B cell (primary cell): ENCODE measurements at regions not wholly inside any gene's neighbourhood (a gene's known extent, or its start where the extent isn't known, plus 50 kb on each side); places are given as distances from the start of the nearest gene placed in this dataset.

Experiments
- ATAC-seq: fragments of 200-7000 bp; cut with Tn5 transposase; one replicate; pipeline ENCODE4 v1.10.0; 2021; ENCODE audit warnings: low read depth, mild to moderate bottlenecking, moderate number of reproducible peaks, moderate library complexity
- CTCF ChIA-PET: fragments of 350-600 bp; sonication (Branson Sonifier 250); formaldehyde crosslinking; loops from one replicate; lab custom pipeline; 2021; ENCODE audit warnings: antibody characterized with exemption, inconsistent platforms; lab: Charles Lee
- POLR2A ChIA-PET: fragments of 350-600 bp; sonication (Branson Sonifier 250); formaldehyde crosslinking; loops from one replicate; lab custom pipeline; 2021; ENCODE audit warnings: antibody characterized with exemption; lab: Charles Lee
- DNase-seq: peaks from one replicate; pipeline ENCODE4 v3.0.0; 2013
- H2AFZ ChIP-seq: 2 replicates; pipeline ENCODE4 v1.6.1; 2012; ENCODE audit warnings: mild to moderate bottlenecking, low read depth, low read length; ENCODE audit not compliant: insufficient read depth, poor library complexity, severe bottlenecking
- H3K27ac ChIP-seq, 2 donors: 1 replicate in 1 of 2; 2 replicates in 1 of 2; pipeline ENCODE4 v1.5.1; 2012 to 2013; ENCODE audit warnings: low read length in 2 of 2, mild to moderate bottlenecking in 2 of 2, moderate library complexity in 1 of 2
- H3K27me3 ChIP-seq, 4 experiments: fragments of 200-600 bp in 1 of 4; sonication (generic) in 1 of 4; replicated peaks in 1 of 4; 1 replicate in 2 of 4; 2 replicates in 2 of 4; pipeline versions ENCODE4 v1.6.1 to v1.7.0; 2013 to 2016; ENCODE audit warnings: low read length in 3 of 4, mild to moderate bottlenecking in 2 of 4, mixed read lengths in 1 of 4, moderate library complexity in 1 of 4; ENCODE audit not compliant: insufficient read depth in 4 of 4, control insufficient read depth in 3 of 4; ENCODE audit errors: control extremely low read depth in 1 of 4
- H3K36me3 ChIP-seq, 2 experiments: replicated peaks in 1 of 2; 1 replicate in 1 of 2; 2 replicates in 1 of 2; pipeline versions ENCODE4 v1.6.1 to v1.7.1; 2013; ENCODE audit warnings: low read length in 1 of 2; ENCODE audit not compliant: insufficient read depth in 2 of 2, control insufficient read depth in 1 of 2; ENCODE audit errors: control extremely low read depth in 1 of 2, extremely low read depth in 1 of 2
- H3K4me1 ChIP-seq, 2 donors: fragments of 200-600 bp in 1 of 2; sonication (generic) in 1 of 2; 1 replicate in 1 of 2; 2 replicates in 1 of 2; pipeline versions ENCODE4 v1.5.1 to v1.6.1; 2013 to 2017; ENCODE audit warnings: low read length in 2 of 2; ENCODE audit not compliant: control insufficient read depth in 2 of 2, insufficient read depth in 2 of 2
- H3K4me2 ChIP-seq: replicated peaks from 2 replicates; pipeline ENCODE3; 2012; ENCODE audit warnings: mild to moderate bottlenecking, low read depth, low read length; ENCODE audit not compliant: poor library complexity, severe bottlenecking
- H3K4me3 ChIP-seq, 5 experiments: fragments of 200-600 bp in 1 of 5; sonication (generic) in 1 of 5; 1 replicate in 3 of 5; 2 replicates in 2 of 5; pipeline versions ENCODE4 v1.5.1 to v1.7.0; 2011 to 2016; ENCODE audit warnings: low read length in 4 of 5, mild to moderate bottlenecking in 4 of 5, low read depth in 2 of 5, control low read depth in 1 of 5, moderate library complexity in 1 of 5; ENCODE audit not compliant: insufficient read depth in 1 of 5; ENCODE audit errors: control extremely low read depth in 1 of 5, extremely low read depth in 1 of 5
- H3K79me2 ChIP-seq: fragments of 200-600 bp; sonication (generic); one replicate; pipeline ENCODE4 v1.6.0; 2016; ENCODE audit warnings: low read length; ENCODE audit not compliant: control insufficient read depth, insufficient read depth
- H3K9ac ChIP-seq: fragments of 200-600 bp; sonication (generic); 2 replicates; pipeline ENCODE4 v1.6.1; 2017; ENCODE audit warnings: mild to moderate bottlenecking, low read length, moderate library complexity
- H3K9me3 ChIP-seq, 3 donors: one replicate each; pipeline versions ENCODE4 v1.6.1 to v1.7.1; 2013; ENCODE audit warnings: low read length in 2 of 3; ENCODE audit not compliant: control insufficient read depth in 2 of 3, insufficient read depth in 1 of 3; ENCODE audit errors: control extremely low read depth in 1 of 3
- H4K20me1 ChIP-seq: 2 replicates; pipeline ENCODE4 v1.6.0; 2012; ENCODE audit warnings: mild to moderate bottlenecking, low read length; ENCODE audit not compliant: insufficient read depth, control insufficient read depth, poor library complexity, severe bottlenecking
- H3K27ac Mint-ChIP-seq: one replicate; pipeline ENCODE4 v1.8.0; 2021; ENCODE audit warnings: mixed read lengths
- H3K27me3 Mint-ChIP-seq: one replicate; pipeline ENCODE4 v1.8.0; 2021; ENCODE audit warnings: mixed read lengths
- H3K4me1 Mint-ChIP-seq: one replicate; pipeline ENCODE4 v1.8.0; 2021; ENCODE audit warnings: mixed read lengths
- H3K4me3 Mint-ChIP-seq: one replicate; pipeline ENCODE4 v1.8.0; 2021; ENCODE audit warnings: mixed read lengths
- H3K9me3 Mint-ChIP-seq: one replicate; pipeline ENCODE4 v1.8.0; 2022; ENCODE audit warnings: mixed read lengths; ENCODE audit not compliant: insufficient read depth
- EZH2 ChIP-seq: IDR thresholded peaks from 2 replicates; pipeline ENCODE4 v1.6.1; 2012; ENCODE audit warnings: borderline replicate concordance, low read depth, mild to moderate bottlenecking, moderate library complexity, low read length; ENCODE audit not compliant: insufficient read depth, poor library complexity, severe bottlenecking
- WGBS: methylation state at CpG from one replicate; pipeline ENCODE4 v1.1.5; 2013; ENCODE audit warnings: missing lambda C conversion rate; ENCODE audit not compliant: insufficient coverage; 5-methylcytosine and 5-hydroxymethylcytosine counted together
- intact Hi-C: fragments of 100-400 bp; cut with micrococcal nuclease; formaldehyde crosslinking; loops from one replicate; pipeline ENCODE4 v1.10.0; 2022
- TF ChIP-seq, protein P1 (sequence below): fragments of 200-600 bp; IDR thresholded peaks from one replicate; pipeline ENCODE4 v1.8.0; 2022; ENCODE audit warnings: antibody characterized with exemption, mild to moderate bottlenecking

GRCh38 chr2:44060990-44061389, 65.2 kb upstream of the LRPPRC start:
- no peak overlapping the region for H3K4me3 ChIP-seq
- H3K79me2 ChIP-seq, result no peaks in the 10 kb centered on the region
- no peaks in the 10 kb centered on the region for H3K4me1 ChIP-seq
- no peak overlapping the region for H3K9ac ChIP-seq
- intact Hi-C loops, result no loop called here
- ATAC-seq, result no peak
- no peaks in the 10 kb centered on the region for H4K20me1 ChIP-seq
- Mint-ChIP-seq H3K4me3 (no peak overlapping the region), H3K4me1 (no peaks in the 10 kb centered on the region), H3K27me3 (peaks cover 9% of the 10 kb centered on the region), H3K27ac (no peak overlapping the region), H3K9me3 (no peaks in the 10 kb centered on the region)
- H2AFZ ChIP-seq, result no peak overlapping the region
- CTCF ChIA-PET, result no interaction called here
- no peaks in the 10 kb centered on the region for H3K9me3 ChIP-seq
- H3K36me3 ChIP-seq, result no peaks in the 10 kb centered on the region
- POLR2A ChIA-PET, result no interaction called here
- no peak overlapping the region for H3K27ac ChIP-seq
- WGBS, result no CpG with 5 or more reads among the region's 1 CpG
- no peak for DNase-seq
- peaks cover 0 to 3% (median 0%) of the 10 kb centered on the region in 4 experiments for H3K27me3 ChIP-seq
- TF ChIP-seq, protein P1, sequence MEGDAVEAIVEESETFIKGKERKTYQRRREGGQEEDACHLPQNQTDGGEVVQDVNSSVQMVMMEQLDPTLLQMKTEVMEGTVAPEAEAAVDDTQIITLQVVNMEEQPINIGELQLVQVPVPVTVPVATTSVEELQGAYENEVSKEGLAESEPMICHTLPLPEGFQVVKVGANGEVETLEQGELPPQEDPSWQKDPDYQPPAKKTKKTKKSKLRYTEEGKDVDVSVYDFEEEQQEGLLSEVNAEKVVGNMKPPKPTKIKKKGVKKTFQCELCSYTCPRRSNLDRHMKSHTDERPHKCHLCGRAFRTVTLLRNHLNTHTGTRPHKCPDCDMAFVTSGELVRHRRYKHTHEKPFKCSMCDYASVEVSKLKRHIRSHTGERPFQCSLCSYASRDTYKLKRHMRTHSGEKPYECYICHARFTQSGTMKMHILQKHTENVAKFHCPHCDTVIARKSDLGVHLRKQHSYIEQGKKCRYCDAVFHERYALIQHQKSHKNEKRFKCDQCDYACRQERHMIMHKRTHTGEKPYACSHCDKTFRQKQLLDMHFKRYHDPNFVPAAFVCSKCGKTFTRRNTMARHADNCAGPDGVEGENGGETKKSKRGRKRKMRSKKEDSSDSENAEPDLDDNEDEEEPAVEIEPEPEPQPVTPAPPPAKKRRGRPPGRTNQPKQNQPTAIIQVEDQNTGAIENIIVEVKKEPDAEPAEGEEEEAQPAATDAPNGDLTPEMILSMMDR, result no peak
- no peak for TF ChIP-seq EZH2
- H3K4me2 ChIP-seq, result no peak overlapping the region

DNA sequence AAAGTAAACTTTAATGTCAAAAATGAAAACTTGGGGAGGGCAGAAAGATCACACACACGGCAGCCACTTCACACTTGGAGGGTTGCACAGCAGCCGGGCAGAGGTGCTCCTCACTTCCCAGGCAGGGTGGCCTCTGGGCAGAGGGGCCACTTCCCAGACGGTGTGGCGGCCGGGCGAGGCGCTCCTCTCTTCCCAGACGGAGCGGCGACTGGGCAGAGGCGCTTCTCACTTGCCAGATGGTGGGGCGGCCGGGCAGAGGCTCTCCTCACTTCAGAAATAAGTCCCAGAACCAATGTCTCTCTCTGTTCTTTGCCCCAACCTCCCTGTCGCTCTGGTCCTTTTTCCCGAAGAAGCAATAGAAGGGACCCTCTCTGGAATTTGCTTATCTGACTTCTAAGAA, 65.7 kb upstream of the LRPPRC start:
- no peaks in the 10 kb centered on the region for H3K36me3 ChIP-seq
- no peaks in the 10 kb centered on the region for H3K9me3 ChIP-seq
- no peak overlapping the region for H3K4me2 ChIP-seq
- ChIA-PET POLR2A (no interaction called here), CTCF (no interaction called here)
- no peak overlapping the region for H3K4me3 Mint-ChIP-seq
- intact Hi-C loops, result no loop called here
- H3K79me2 ChIP-seq, result no peaks in the 10 kb centered on the region
- no peak overlapping the region for H3K4me3 ChIP-seq
- 96% methylated on average over 15 of the region's 15 CpGs for WGBS
- H3K27ac Mint-ChIP-seq, result no peak overlapping the region
- H3K9ac ChIP-seq, result no peak overlapping the region
- DNase-seq, result no peak
- H3K4me1 ChIP-seq, result no peaks in the 10 kb centered on the region
- ATAC-seq, result no peak
- H3K27me3 ChIP-seq, result peaks cover 0 to 3% (median 0%) of the 10 kb centered on the region in 4 experiments
- no peaks in the 10 kb centered on the region for H4K20me1 ChIP-seq
- peaks cover 9% of the 10 kb centered on the region for H3K27me3 Mint-ChIP-seq
- H3K27ac ChIP-seq, result no peak overlapping the region
- H2AFZ ChIP-seq, result no peak overlapping the region
- no peaks in the 10 kb centered on the region for H3K9me3 Mint-ChIP-seq
- no peaks in the 10 kb centered on the region for H3K4me1 Mint-ChIP-seq
- no peak for TF ChIP-seq EZH2
- TF ChIP-seq, protein P1, result no peak
